ENCODE measurements at regions not wholly inside any gene's neighbourhood (a gene's known extent, or its start where the extent isn't known, plus 50 kb on each side); places are given as distances from the start of the nearest gene placed in this dataset.

GRCh38 chr3:74500257-74500656, 114.2 kb downstream of the CNTN3 start:
- TF ChIP-seq, protein P1, sequence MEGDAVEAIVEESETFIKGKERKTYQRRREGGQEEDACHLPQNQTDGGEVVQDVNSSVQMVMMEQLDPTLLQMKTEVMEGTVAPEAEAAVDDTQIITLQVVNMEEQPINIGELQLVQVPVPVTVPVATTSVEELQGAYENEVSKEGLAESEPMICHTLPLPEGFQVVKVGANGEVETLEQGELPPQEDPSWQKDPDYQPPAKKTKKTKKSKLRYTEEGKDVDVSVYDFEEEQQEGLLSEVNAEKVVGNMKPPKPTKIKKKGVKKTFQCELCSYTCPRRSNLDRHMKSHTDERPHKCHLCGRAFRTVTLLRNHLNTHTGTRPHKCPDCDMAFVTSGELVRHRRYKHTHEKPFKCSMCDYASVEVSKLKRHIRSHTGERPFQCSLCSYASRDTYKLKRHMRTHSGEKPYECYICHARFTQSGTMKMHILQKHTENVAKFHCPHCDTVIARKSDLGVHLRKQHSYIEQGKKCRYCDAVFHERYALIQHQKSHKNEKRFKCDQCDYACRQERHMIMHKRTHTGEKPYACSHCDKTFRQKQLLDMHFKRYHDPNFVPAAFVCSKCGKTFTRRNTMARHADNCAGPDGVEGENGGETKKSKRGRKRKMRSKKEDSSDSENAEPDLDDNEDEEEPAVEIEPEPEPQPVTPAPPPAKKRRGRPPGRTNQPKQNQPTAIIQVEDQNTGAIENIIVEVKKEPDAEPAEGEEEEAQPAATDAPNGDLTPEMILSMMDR (IDR thresholded peaks at IDR 0.05; ENCODE audit: low read length) = no peak
- no peak for TF ChIP-seq EZH2 (IDR thresholded peaks at IDR 0.05; ENCODE audit: borderline replicate concordance, low read length)
